SK-N-MC (cell line): ENCODE measurements at regions not wholly inside any gene's neighbourhood (a gene's known extent, or its start where the extent isn't known, plus 50 kb on each side); places are given as distances from the start of the nearest gene placed in this dataset.

Source experiments
- EZH2 ChIP-seq: fragments of 200-600 bp; sonication (generic); IDR thresholded peaks from one replicate; pipeline ENCODE4 v1.6.1; 2017; ENCODE audit warnings: antibody characterized with exemption
- FOXP2 ChIP-seq: optimal IDR thresholded peaks from 2 replicates; pipeline ENCODE3; 2011; ENCODE audit warnings: mild to moderate bottlenecking, moderate library complexity; ENCODE audit not compliant: insufficient read depth; ENCODE audit errors: extremely low read length, control extremely low read depth
- POLR2AphosphoS5 ChIP-seq: IDR thresholded peaks from 2 replicates; pipeline ENCODE4 v1.6.1; 2012; ENCODE audit warnings: mild to moderate bottlenecking, low read depth, low read length, borderline replicate concordance

GRCh38 chr4:81642543-81642942 is 170.8 kb upstream of the RASGEF1B start:
- TF ChIP-seq POLR2AphosphoS5 = no peak
- TF ChIP-seq EZH2 = no peak
- no peak for TF ChIP-seq FOXP2
